ENCODE measurements at regions not wholly inside any gene's neighbourhood (a gene's known extent, or its start where the extent isn't known, plus 50 kb on each side); places are given as distances from the start of the nearest gene placed in this dataset.

DNA sequence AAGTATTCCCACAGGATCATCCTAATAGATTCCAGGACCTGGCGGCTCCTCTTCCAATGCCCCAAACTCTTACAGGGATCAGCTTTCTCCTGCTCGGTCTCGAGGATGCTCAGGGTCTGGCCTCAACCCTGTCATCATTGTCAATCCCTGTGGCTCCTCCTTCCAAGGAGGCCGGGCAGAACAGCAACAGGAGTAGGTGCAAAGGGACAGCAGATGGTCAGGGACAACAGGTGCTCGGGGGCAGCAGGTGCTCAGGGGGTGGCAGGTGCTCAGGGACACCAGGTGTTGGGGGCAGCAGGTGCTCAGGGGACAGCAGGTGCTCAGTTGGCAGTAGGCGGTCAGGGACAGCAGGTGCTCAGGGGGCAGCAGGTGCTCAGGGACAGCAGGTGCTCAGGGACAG lies 84.8 kb downstream of the TTLL2 start:
- Histone ChIP-seq H3K27ac (no peak overlapping the region), H3K36me3 (no peaks in the 10 kb centered on the region), H3K27me3 (no peaks in the 10 kb centered on the region), H3K9me3 (no peaks in the 10 kb centered on the region), H3K4me1 (no peaks in the 10 kb centered on the region), H3K4me3 (no peak overlapping the region)
- TF ChIP-seq POLR2A (IDR thresholded peaks at IDR 0.05): no peak
- DNase-seq (ENCODE audit: low spot score in 2 of 2): no peak
- WGBS, 2 donors: 83 to 92% methylated on average over 6 of the region's 6 CpGs

DNA sequence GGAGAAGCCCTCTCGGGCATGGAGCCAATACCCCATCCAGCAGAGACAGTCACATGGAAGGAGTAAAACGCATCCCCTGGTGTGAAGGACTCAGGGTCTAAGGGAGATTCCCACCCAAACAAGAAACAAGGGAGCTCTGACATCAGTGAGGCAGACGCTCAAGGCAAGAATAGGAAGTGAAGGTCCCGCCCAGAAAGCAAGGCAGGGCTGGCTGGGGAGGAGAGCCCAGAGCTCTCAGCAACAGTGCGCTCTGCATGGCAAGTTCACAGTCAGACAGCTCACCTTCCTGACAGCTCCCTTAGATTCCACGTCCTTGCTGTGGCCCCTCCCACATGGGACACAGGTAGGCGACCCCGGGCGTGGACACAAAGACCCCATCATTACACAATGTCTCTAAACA lies 85.6 kb downstream of the TTLL2 start:
- Histone ChIP-seq H3K9me3 (no peaks in the 10 kb centered on the region), H3K4me1 (no peaks in the 10 kb centered on the region), H3K27me3 (no peaks in the 10 kb centered on the region), H3K36me3 (no peaks in the 10 kb centered on the region), H3K27ac (no peak overlapping the region), H3K4me3 (no peak overlapping the region)
- WGBS, 2 donors: 66 to 69% methylated on average over 9 of the region's 9 CpGs
- no peak for DNase-seq (ENCODE audit: low spot score in 2 of 2)
- TF ChIP-seq POLR2A (IDR thresholded peaks at IDR 0.05) (no peak), EP300 (IDR thresholded peaks at IDR 0.05) (no peak)
- TF ChIP-seq, protein P1, sequence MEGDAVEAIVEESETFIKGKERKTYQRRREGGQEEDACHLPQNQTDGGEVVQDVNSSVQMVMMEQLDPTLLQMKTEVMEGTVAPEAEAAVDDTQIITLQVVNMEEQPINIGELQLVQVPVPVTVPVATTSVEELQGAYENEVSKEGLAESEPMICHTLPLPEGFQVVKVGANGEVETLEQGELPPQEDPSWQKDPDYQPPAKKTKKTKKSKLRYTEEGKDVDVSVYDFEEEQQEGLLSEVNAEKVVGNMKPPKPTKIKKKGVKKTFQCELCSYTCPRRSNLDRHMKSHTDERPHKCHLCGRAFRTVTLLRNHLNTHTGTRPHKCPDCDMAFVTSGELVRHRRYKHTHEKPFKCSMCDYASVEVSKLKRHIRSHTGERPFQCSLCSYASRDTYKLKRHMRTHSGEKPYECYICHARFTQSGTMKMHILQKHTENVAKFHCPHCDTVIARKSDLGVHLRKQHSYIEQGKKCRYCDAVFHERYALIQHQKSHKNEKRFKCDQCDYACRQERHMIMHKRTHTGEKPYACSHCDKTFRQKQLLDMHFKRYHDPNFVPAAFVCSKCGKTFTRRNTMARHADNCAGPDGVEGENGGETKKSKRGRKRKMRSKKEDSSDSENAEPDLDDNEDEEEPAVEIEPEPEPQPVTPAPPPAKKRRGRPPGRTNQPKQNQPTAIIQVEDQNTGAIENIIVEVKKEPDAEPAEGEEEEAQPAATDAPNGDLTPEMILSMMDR (IDR thresholded peaks at IDR 0.05): no peak

DNA sequence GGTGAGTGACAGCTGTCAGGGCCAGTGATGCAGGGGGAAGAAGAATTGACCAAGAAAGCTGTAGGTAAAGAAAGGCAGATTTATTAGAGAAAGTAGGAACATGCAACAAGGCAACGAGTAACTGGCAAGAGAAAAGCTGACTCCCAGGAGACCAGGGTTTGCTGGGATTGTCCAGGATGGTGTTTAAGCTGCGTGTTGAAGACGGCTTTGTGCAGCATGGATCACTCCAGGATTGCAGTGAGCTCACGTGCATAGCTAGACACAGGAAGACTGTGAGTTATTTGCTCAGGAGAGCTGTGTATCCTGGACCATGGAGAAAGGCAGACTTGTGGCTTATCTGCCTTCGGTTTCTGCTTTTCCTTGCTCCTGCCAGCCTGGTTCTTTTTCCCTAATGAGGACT lies 87.6 kb downstream of the TTLL2 start:
- no peak overlapping the region for H3K27ac ChIP-seq
- WGBS, 2 donors: 65 to 71% methylated on average over 5 of the region's 5 CpGs
- no peak overlapping the region for H3K4me3 ChIP-seq
- no peaks in the 10 kb centered on the region for H3K36me3 ChIP-seq
- no peak for DNase-seq (ENCODE audit: low spot score in 2 of 2)
- no peaks in the 10 kb centered on the region for H3K4me1 ChIP-seq
- no peaks in the 10 kb centered on the region for H3K9me3 ChIP-seq
- no peak for TF ChIP-seq EP300 (IDR thresholded peaks at IDR 0.05)
- TF ChIP-seq, protein P1 (IDR thresholded peaks at IDR 0.05): no peak
- no peak for TF ChIP-seq POLR2A (IDR thresholded peaks at IDR 0.05)
- H3K27me3 ChIP-seq: no peaks in the 10 kb centered on the region

DNA sequence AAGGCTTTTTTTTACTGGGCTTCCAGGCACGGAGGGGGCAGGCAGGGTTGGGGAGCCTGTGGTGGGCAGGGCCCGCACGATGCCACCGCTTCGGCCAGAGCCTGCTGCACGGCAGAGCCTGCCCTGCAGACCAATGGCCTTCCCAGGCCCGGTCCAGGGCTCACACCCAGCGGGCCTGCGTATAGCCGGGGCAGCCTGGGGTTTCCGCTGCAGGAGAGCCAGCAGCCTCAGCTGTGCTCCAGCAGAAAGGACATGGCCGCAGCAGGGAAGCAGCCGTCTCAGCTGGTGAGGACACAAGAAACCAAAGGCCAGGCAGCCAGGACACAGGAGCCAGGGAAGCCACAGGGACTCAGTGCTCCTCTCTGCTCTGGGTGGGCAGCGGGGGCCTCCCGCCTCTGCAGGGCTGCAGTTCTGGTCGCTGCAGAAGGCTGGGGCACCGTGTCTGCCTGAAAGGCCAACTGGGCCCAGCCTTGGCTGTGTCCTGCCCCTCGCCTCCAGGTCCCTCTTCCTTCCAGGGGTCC lies 90.6 kb downstream of the TTLL2 start:
- Histone ChIP-seq H3K4me3 (no peak overlapping the region), H3K9me3 (no peaks in the 10 kb centered on the region), H3K27ac (no peak overlapping the region), H3K36me3 (no peaks in the 10 kb centered on the region), H3K27me3 (no peaks in the 10 kb centered on the region), H3K4me1 (no peaks in the 10 kb centered on the region)
- WGBS, 2 donors: 80 to 91% methylated on average over 8 to 18 of the region's 18 CpGs
- DNase-seq (ENCODE audit: low spot score in 2 of 2): no peak
- TF ChIP-seq EP300 (IDR thresholded peaks at IDR 0.05) (no peak), POLR2A (IDR thresholded peaks at IDR 0.05) (no peak)
- TF ChIP-seq, protein P1 (IDR thresholded peaks at IDR 0.05): no peak

DNA sequence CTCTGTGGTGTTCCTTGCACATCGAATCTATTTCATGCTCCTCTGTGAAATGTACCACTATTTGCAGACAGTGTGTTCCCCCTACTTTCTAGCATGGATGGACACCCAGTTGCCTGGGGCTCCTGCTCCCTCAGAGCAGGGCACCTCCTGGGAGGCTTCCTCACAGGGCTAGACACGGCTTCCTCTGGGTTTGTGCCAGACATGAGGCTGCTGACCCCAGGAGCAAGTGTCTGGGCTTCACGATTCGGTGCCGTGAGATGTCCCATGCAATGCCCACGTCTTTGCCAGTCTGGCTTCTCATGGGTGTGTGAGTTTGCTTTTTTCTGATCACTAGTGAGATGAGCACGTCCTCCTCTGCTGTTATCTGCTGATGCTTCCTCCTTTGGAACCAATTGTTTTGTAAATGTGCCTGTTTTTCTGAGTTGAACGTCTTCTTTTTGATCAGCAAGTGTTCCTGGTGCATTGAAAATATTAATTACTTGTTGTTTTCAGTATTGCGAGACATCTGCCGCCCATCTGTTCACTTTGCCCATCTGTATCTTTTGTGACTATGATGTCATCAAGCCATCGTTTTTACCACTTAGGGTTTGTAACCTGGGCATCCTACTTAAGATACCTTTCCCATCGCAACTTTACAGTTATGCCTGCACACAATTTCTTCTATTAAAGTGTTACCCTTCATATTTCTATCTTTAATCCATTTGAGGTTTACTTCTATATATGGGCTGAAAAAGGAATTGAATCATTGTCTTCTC lies 92.0 kb downstream of the TTLL2 start:
- Histone ChIP-seq H3K27ac (no peak overlapping the region), H3K4me3 (no peak overlapping the region), H3K9me3 (no peaks in the 10 kb centered on the region), H3K4me1 (no peaks in the 10 kb centered on the region), H3K27me3 (no peaks in the 10 kb centered on the region), H3K36me3 (no peaks in the 10 kb centered on the region)
- 69 to 77% methylated on average over 12 of the region's 12 CpGs for WGBS, 2 donors
- TF ChIP-seq POLR2A (IDR thresholded peaks at IDR 0.05) (no peak), EP300 (IDR thresholded peaks at IDR 0.05) (no peak)
- TF ChIP-seq, protein P1 (IDR thresholded peaks at IDR 0.05): no peak
- no peak for DNase-seq (ENCODE audit: low spot score in 2 of 2)

Measured in tibial nerve (tissue), 4 donors.